GM19452 (cell line): ENCODE measurements at regions not wholly inside any gene's neighbourhood (a gene's known extent, or its start where the extent isn't known, plus 50 kb on each side); places are given as distances from the start of the nearest gene placed in this dataset.

Source experiments
- ATAC-seq: cut with Tn5 transposase; IDR thresholded peaks from one replicate; pipeline ENCODE4 v1.9.1; 2021; ENCODE audit not compliant: unreplicated experiment

DNA sequence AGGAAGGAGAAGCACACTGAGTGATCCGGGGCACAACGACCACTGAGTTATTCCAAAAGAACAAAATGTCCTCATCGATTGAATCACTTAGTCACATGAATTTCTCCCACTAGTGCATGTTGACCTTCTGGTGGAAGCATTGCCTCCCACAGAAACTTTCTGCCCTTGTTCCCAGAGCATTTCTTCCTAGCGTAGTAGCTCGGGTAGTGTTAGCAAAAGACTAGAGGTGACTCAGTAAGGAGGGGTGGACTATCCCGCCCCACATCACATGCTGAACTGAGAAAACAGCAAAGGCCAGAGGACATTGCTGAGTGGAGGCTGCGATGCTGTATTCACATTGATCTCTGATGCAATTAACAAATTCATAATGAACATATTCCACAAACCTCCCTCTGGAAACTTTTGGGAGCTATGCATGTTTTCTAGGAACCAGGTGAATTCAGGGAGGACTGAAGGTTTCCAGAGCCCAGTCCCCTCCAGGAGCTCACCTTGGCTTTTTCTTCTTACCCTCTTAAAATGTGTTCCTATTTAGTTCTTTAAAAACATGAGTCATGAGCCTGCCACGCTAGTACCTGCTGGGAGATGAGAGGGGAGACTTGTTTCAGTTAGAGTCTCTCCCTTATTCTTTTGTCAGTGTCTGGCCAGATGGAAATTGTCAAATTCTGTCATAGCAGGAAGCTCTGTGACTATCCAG is 507.9 kb downstream of the CDH26 start:
- no peak for ATAC-seq

GRCh38 chr20:60466687-60467022 is 508.4 kb downstream of the CDH26 start:
- ATAC-seq = no peak

GRCh38 chr20:60467078-60467477 is 508.9 kb downstream of the CDH26 start:
- no peak for ATAC-seq

GRCh38 chr20:60467771-60468170 is 509.5 kb downstream of the CDH26 start:
- no peak for ATAC-seq

DNA sequence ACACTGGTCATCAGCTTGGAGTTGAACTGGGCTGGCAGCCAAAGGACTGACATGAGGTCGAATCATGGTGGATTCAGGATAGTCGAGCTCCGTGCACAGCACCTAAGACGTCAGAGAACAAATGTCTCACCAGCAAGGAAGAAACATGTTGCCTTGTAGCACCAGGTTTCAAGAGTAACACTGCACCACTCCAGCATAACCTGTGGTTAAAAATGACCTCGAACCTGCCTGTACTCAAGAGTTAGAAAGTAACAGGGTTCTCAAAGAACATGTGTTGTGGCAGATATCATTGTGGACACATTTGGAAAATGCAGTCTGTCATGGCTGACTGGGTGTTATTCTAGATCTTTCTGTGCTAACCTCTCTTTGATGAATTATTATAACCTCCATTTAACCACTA is 511.6 kb downstream of the CDH26 start:
- ATAC-seq = no peak

GRCh38 chr20:60470366-60470765 is 512.1 kb downstream of the CDH26 start:
- ATAC-seq = no peak

DNA sequence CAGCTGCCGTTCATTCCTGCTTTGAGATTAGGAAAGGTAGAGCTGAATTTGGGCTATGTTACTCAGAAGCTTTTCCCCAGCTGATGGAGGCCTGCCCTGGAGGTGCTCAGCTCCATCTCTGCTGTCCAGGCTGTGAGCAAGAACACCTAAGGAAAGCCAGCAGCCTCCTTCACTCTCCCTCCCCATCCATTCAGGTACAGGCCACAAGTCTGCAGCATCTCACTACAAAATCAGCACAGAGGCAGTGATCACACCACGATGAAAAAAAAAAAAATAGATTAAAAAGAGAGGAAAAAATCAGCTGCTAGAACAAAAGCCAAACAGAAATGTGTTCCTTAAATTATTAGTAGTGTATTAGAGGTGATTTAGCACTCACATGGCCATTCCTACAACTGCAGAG is 515.0 kb downstream of the CDH26 start:
- no peak for ATAC-seq

DNA sequence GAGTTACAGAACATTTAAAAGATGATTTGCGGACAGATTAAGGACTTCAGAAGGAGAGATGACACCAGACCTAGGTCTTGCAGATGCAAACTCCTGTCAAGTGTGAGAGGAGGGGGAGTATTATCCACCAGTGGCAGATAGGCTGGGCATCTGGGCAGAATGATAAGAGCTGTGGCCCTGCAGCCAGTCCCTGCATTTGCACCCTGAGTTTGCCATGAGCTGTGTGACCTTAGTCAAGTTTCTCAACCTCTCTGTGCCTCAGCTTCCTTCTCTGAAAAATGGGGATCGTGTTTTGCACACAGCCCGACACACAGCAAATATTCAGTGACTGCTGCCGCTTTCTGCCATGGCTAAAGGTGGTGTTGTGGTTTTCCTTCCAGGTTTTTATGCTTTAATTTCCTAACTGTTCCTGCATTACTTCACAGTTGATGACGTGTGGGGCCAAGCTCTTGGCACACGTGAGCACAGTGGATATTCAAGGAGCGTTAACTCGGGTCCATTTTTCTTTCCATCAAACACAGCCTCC is 516.2 kb downstream of the CDH26 start:
- ATAC-seq = no peak

- no peak for ATAC-seq
Observed at GRCh38 chr20:60476045-60476444, 517.8 kb downstream of the CDH26 start.

- ATAC-seq = no peak
Observed at GRCh38 chr20:60477958-60478357, 519.7 kb downstream of the CDH26 start.

GRCh38 chr20:60478533-60478932 is 520.3 kb downstream of the CDH26 start:
- no peak for ATAC-seq

DNA sequence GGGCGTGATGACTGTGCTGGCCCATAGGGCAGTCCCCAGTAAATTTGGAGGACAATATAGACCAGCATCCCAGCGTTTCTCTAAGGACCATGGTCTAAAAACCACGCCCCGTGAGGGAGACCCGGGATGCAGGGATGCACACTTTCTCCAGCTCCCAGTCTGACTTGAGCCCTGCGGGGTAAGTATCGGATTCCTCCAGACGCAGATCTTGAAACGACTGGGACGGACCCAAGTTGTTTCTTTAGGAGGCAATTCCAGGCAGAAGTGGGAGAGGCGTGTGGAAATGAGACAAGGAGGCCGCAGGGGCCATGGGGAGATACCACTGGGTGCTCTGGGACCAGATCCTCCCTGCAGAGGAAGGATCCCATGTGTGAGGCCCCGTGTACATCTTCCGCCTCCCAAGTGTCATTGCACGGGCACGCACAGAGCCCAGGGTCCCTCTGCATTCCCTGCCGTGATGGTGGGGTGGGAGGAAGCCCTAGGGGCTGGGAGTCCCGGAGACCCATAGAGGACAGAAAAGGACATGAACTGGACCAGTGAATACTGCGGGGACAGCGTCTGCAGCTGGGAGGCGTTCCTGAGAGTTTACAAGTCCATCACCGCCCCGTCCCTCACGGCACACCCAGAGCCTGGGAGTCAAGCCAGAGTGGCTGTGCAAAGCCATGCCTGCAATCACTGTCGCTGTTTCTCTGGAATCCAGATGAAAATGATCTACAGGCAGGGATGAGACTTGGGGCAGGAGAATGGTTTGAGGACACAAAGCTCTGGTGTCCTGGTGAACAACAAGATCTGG is 522.9 kb downstream of the CDH26 start:
- ATAC-seq = no peak

DNA sequence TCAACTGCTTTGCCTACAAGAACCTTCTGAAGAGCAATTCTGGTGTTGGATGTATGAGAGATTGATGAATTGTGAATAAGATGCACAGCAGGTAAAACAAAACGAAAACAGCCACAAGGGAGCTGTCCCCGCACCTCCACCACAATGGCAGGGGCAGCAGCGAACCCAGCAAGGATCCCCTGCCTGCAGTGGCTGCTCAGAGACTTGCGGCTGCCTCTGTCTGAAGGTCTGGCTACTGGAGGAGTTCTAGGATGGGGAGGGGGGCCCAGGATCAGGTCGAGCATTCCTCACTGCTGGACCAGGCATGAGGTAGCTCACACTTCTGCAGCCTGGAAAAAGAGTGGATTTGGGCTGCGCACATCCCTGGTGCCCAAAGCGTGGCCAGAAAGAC is 523.5 kb downstream of the CDH26 start:
- no peak for ATAC-seq

DNA sequence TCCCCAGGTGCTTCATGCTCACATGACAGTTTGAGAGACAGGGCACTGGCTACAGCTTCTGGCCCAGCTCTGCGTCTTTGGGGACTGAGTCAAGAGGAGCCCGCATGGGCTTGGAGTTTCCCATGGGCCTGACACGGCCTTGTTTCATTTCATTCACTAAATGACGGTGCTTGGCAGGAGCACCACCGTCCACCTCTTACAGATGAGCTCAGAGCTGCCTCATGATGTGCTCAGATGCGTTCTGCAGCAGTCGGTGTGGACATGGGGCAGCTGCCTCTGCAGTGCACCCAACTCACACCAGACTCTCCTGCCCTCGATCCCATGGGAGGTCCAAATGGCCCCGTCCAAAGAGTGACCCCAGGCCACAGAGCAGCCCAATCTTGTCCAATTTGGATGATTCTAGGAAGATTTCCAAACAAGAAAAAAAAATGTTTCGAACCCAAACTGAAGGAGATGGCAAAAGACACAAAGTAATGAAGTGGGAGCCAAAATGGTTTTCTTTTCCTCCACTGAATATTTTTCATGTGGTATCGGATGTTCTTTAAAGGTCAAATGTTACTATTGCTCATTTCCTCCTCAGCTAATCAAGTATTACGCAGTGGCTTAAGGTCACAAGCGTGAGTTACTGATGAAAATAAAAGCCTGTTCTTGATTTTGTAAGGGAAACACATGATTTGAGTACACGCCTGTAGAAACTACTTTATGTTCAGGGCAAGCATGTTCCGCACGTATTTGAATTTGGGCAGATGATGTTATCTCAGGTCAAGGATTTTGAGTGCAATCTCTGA is 524.2 kb downstream of the CDH26 start:
- ATAC-seq = no peak

- no peak for ATAC-seq
Observed at GRCh38 chr20:60483371-60483770, 525.1 kb downstream of the CDH26 start.

DNA sequence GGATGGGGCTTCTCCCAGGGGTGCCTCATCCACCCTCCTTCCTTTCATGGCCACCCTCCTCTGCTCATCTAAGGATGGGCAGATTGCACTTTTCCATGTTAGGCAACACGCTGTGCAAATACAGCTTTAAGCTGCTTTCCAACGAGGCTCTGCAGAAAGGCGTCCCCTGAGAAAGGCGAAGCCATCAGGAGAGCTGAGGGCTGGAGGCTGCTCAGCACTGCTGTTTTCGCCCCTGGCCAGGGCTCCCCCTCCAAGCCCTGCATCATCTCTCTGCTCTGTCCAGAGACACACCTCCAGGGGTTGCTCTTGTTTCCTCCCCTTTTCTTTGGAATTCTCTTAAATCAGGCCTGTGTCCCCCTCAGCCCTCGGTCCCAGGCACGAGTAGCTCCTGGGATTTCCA is 526.1 kb downstream of the CDH26 start:
- ATAC-seq = no peak

DNA sequence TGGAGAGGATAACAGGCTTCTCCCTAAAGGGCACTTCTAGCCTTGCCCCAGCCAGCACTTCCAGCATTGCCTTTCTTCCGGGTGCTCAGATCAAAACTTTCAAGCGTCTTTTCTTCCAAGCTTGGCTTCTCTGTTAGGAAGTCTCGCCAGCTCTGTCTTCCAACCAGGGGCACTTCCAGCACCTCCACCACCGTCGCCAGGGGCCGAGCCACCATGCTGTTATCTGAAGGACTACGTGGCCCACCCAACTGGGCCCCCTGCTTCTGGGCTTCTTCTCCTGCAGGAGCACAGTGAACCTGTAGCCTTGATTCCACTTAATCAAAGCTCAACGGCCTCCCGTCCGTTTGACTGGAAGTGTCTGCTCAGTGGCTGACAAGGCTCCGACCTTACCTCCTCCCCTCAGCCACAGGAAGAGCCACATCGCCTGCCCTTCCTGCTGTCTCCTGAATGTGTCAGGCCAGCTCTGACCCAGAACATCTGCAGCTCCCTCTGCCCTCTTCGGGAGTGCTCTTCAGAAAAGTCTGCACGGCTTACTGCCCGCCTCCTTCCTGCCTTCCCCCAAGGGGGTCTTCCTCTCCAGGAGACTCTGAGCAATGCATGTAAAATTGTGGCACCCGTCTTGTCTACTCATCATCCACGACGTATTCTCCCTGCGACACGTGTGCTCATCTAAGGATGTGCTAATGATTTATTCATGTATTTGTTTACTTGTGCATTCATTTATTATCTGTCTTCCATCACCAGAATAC is 527.0 kb downstream of the CDH26 start:
- no peak for ATAC-seq

- no peak for ATAC-seq
Observed at GRCh38 chr20:60486315-60486714, 528.1 kb downstream of the CDH26 start.

GRCh38 chr20:60486937-60487336 is 528.7 kb downstream of the CDH26 start:
- ATAC-seq = no peak

DNA sequence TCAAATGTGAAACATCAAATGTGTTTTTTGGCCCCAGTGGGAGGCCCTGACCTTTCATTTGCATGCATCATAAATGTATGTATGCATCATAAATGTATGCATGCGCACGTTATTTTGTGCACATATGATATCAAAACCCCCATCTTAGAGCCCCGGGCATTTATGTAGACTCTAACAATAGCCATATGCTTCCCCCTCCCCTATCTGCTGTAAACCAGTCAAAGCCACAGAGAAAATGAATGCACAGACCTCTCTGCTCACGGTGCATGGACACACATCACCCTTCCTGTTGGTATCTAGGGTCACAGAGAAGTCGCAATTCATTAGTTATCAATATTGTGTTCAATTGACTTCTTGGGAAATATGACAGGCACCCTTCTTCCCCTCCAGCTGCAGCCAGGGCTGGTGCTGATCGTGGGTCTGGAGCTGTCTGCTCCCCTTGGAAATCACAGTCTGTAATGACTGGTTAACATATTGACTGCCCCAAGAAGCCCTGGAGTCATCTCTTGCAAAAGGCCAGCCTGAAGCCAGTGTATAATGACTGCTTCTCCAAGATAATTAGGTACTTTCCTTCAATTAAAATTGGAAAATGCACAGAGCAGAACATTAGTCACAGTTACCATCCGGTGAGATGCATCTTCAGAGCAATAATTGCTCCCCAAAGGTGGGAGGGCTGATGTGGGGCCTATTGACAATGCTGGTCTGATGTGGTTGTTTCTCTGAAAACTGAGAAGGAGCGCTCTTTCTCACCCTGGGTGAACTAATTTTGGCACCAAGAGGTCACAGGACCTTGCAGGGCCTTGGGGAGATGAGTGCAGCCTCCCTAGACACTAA is 532.2 kb downstream of the CDH26 start:
- ATAC-seq = no peak
